GM12864 (cell line): ENCODE measurements at regions not wholly inside any gene's neighbourhood (a gene's known extent, or its start where the extent isn't known, plus 50 kb on each side); places are given as distances from the start of the nearest gene placed in this dataset.

Experiments used
- DNase-seq: peaks from one replicate; pipeline ENCODE4 v3.0.0-alpha.2; 2011; ENCODE audit warnings: low read depth
- H3K4me3 ChIP-seq: 2 replicates; pipeline ENCODE4 v1.5.1; 2011; ENCODE audit warnings: mild to moderate bottlenecking, low read depth, low read length, control low read depth
- TF ChIP-seq, protein P1 (sequence below): IDR thresholded peaks from 2 replicates; pipeline ENCODE4 v1.5.1; 2011; ENCODE audit warnings: low read depth, mild to moderate bottlenecking, moderate library complexity, low read length, control low read depth, inconsistent platforms; ENCODE audit errors: missing control alignments

DNA sequence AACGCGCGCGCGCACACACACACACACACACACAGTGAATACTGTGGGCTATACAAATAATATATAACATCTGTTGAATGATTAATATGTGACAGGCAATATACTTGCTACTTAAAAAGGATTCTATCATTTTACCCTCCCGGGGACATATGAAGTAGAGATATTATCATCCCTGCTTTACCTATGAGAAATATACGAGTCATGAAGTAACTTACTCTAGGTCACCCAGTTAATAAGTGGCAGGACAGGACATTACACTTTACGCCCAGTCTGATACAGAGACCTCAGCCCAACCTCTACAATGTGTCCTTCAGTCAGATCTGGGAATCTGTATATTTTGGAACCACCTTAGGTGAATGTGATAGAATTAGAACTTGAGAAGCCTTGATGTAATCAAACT, 55.4 kb downstream of the CCDC54 start:
- DNase-seq = no peak
- TF ChIP-seq, protein P1, sequence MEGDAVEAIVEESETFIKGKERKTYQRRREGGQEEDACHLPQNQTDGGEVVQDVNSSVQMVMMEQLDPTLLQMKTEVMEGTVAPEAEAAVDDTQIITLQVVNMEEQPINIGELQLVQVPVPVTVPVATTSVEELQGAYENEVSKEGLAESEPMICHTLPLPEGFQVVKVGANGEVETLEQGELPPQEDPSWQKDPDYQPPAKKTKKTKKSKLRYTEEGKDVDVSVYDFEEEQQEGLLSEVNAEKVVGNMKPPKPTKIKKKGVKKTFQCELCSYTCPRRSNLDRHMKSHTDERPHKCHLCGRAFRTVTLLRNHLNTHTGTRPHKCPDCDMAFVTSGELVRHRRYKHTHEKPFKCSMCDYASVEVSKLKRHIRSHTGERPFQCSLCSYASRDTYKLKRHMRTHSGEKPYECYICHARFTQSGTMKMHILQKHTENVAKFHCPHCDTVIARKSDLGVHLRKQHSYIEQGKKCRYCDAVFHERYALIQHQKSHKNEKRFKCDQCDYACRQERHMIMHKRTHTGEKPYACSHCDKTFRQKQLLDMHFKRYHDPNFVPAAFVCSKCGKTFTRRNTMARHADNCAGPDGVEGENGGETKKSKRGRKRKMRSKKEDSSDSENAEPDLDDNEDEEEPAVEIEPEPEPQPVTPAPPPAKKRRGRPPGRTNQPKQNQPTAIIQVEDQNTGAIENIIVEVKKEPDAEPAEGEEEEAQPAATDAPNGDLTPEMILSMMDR = no peak
- H3K4me3 ChIP-seq = no peak overlapping the region

DNA sequence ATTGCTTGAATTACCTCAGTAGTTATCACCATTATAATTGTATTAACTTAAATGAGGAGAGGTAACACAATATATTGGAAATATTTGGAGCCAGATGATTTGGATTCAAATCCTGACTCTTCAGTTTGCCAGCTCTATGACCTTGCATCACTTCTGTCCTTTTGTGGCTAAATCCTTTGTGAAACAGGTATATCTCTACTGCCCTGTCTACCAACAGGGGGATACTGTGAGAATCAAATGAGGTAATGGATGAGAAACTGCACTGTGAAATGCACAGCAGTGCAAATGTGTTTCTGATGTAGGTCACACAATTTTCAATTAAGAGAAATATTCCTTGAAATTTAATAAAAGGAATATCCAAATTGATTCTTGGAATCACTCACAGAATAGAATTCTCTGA, 58.8 kb downstream of the CCDC54 start:
- TF ChIP-seq, protein P1 = no peak
- no peak for DNase-seq

GRCh38 chr3:107438671-107439070, 61.4 kb downstream of the CCDC54 start:
- no peak for DNase-seq
- no peak overlapping the region for H3K4me3 ChIP-seq
- TF ChIP-seq, protein P1 = no peak

More for the DNA sequence above, 58.8 kb downstream of the CCDC54 start:
- H3K4me3 ChIP-seq = no peak overlapping the region

GRCh38 chr3:107441617-107442016, 64.4 kb downstream of the CCDC54 start:
- H3K4me3 ChIP-seq = no peak overlapping the region
- TF ChIP-seq, protein P1 = no peak
- DNase-seq = no peak

- TF ChIP-seq, protein P1 = no peak
- H3K4me3 ChIP-seq = no peak overlapping the region
- DNase-seq = no peak
Observed at GRCh38 chr3:107443461-107443860, 66.2 kb downstream of the CCDC54 start.

DNA sequence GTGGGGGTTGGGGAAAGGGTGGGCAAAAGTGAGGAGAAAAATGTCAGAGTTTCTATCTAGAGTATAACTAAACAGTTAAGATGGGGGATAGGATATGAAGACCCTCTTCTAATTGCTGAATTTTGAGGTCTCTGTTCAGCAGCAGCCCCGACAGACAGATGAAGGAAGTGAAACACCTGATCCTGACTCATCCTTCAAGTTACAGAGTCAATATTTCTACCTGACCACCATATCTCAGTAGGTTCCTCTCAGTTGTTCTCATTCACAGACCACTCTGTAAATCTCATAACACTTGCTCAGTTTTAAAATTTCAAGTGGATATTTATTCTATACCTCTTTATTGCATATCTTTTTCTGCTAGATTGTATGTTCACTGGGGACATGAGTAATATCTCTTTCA, 69.5 kb downstream of the CCDC54 start:
- DNase-seq = no peak
- H3K4me3 ChIP-seq = no peak overlapping the region
- TF ChIP-seq, protein P1 = no peak

GRCh38 chr3:107450254-107450893, 72.4 kb upstream of the BBX start:
- no peak overlapping the region for H3K4me3 ChIP-seq
- TF ChIP-seq, protein P1 = no peak
- DNase-seq = no peak
